ENCODE measurements at regions not wholly inside any gene's neighbourhood (a gene's known extent, or its start where the extent isn't known, plus 50 kb on each side); places are given as distances from the start of the nearest gene placed in this dataset.

GRCh38 chr5:164481270-164481669 is 975.9 kb downstream of the MAT2B start:
- no peak overlapping the region for H3K4me3 ChIP-seq (ENCODE audit: severe bottlenecking)
- H3K27ac ChIP-seq (ENCODE audit: poor library complexity, severe bottlenecking) = no peak overlapping the region
- no peaks in the 10 kb centered on the region for H3K9me3 ChIP-seq (ENCODE audit: severe bottlenecking)
- ATAC-seq (ENCODE audit: low read depth) (no peak), DNase-seq (ENCODE audit: low spot score) (no peak)
- H3K36me3 ChIP-seq (ENCODE audit: low read depth) = no peaks in the 10 kb centered on the region
- TF ChIP-seq CTCF (IDR thresholded peaks at IDR 0.05; ENCODE audit: poor library complexity, severe bottlenecking) = no peak
- no peaks in the 10 kb centered on the region for H3K4me1 ChIP-seq (ENCODE audit: insufficient read depth, poor library complexity, severe bottlenecking)
- no peaks in the 10 kb centered on the region for H3K27me3 ChIP-seq (ENCODE audit: insufficient read depth, poor library complexity, severe bottlenecking)

DNA sequence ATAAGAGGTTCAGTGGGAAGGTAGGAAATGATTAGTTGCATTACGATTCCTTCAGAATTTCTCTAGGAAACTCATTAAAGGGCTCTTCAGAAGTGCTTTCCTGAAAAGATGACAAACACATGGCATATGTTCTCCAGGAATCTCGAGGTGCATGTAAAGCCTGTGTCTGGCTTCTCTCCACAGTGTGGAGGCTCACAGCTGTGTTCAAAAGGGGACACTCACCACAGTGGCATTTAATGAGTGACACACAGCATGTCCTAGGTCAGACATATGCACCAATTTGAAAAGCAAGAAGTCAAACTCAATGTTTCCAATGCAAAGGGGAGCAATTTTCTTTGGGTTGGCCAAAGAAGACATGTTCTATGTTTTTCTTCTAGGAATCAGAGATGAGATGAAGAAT is 976.9 kb downstream of the MAT2B start:
- Histone ChIP-seq H3K27ac (ENCODE audit: poor library complexity, severe bottlenecking) (no peak overlapping the region), H3K27me3 (ENCODE audit: insufficient read depth, poor library complexity, severe bottlenecking) (no peaks in the 10 kb centered on the region), H3K4me3 (ENCODE audit: severe bottlenecking) (no peak overlapping the region), H3K36me3 (ENCODE audit: low read depth) (no peaks in the 10 kb centered on the region), H3K9me3 (ENCODE audit: severe bottlenecking) (no peaks in the 10 kb centered on the region), H3K4me1 (ENCODE audit: insufficient read depth, poor library complexity, severe bottlenecking) (no peaks in the 10 kb centered on the region)
- ATAC-seq (ENCODE audit: low read depth) = no peak
- TF ChIP-seq CTCF (IDR thresholded peaks at IDR 0.05; ENCODE audit: poor library complexity, severe bottlenecking) = no peak
- DNase-seq (ENCODE audit: low spot score) = no peak

DNA sequence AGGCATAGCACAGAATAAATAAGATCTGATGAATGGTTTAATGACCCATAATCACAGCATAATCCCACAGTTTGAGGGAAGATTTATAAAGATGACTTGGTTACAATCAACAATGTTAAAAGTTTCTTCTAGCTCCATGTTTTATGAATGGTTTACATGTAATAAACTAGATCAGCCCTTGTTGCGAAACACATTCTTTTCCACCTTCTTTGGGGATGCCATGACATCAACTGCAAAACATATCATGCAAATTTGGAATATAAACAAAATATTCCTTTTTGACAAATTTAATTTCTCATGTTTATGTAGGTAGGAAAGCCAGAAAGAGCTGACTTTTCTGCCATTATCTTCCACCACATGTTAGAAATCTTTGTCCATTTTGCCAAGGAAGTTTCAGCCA is 979.5 kb downstream of the MAT2B start:
- Histone ChIP-seq H3K27ac (ENCODE audit: poor library complexity, severe bottlenecking) (no peak overlapping the region), H3K9me3 (ENCODE audit: severe bottlenecking) (no peaks in the 10 kb centered on the region), H3K4me3 (ENCODE audit: severe bottlenecking) (no peak overlapping the region), H3K4me1 (ENCODE audit: insufficient read depth, poor library complexity, severe bottlenecking) (no peaks in the 10 kb centered on the region), H3K27me3 (ENCODE audit: insufficient read depth, poor library complexity, severe bottlenecking) (no peaks in the 10 kb centered on the region), H3K36me3 (ENCODE audit: low read depth) (no peaks in the 10 kb centered on the region)
- TF ChIP-seq CTCF (IDR thresholded peaks at IDR 0.05; ENCODE audit: poor library complexity, severe bottlenecking) = no peak
- ATAC-seq (ENCODE audit: low read depth) = no peak
- DNase-seq (ENCODE audit: low spot score) = no peak

GRCh38 chr5:164487939-164488338 is 982.5 kb downstream of the MAT2B start:
- H3K27me3 ChIP-seq (ENCODE audit: insufficient read depth, poor library complexity, severe bottlenecking) = no peaks in the 10 kb centered on the region
- no peaks in the 10 kb centered on the region for H3K36me3 ChIP-seq (ENCODE audit: low read depth)
- no peak overlapping the region for H3K27ac ChIP-seq (ENCODE audit: poor library complexity, severe bottlenecking)
- no peak overlapping the region for H3K4me3 ChIP-seq (ENCODE audit: severe bottlenecking)
- TF ChIP-seq CTCF (IDR thresholded peaks at IDR 0.05; ENCODE audit: poor library complexity, severe bottlenecking) = no peak
- DNase-seq (ENCODE audit: low spot score) (no peak), ATAC-seq (ENCODE audit: low read depth) (no peak; the same call in 2 of the 3 replicates)
- no peaks in the 10 kb centered on the region for H3K4me1 ChIP-seq (ENCODE audit: insufficient read depth, poor library complexity, severe bottlenecking)
- H3K9me3 ChIP-seq (ENCODE audit: severe bottlenecking) = no peaks in the 10 kb centered on the region

DNA sequence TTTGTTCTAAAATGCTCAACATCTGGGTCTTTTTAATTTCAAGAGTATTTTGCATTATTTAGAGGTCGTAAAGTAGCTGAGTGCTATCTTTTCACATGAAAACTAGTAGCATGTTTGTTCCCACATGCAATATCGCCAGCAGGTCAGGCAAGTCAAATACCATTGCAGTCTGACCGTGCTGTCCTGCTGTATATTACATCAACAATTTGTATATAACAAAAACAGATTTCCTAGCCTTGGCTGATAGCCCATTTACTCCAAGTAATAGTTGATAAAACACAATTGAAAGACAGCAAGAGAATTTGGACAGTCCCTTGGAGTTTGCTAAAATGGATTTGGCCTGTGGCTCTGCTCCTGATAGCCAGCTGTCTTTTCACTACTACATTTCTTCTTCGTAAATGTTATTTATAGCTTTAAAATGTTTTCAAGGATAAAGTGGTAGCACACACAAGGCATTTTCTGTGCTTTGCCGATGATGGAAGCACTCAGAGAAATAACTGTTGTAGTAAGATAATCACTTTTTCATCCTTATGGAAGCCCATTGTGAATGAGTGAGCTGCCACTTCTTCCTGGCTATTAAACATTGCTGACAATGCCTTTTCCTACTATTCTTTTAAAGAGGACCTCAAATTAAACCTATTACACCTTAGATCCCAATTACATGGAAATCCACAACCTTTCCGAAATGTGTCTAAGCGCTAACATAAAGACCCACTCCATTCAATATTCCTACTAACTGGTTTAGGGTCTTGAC is 992.1 kb downstream of the MAT2B start:
- Histone ChIP-seq H3K4me3 (ENCODE audit: severe bottlenecking) (no peak overlapping the region), H3K36me3 (ENCODE audit: low read depth) (no peaks in the 10 kb centered on the region), H3K27ac (ENCODE audit: poor library complexity, severe bottlenecking) (no peak overlapping the region), H3K27me3 (ENCODE audit: insufficient read depth, poor library complexity, severe bottlenecking) (peaks cover 6% of the 10 kb centered on the region), H3K9me3 (ENCODE audit: severe bottlenecking) (no peaks in the 10 kb centered on the region), H3K4me1 (ENCODE audit: insufficient read depth, poor library complexity, severe bottlenecking) (no peaks in the 10 kb centered on the region)
- TF ChIP-seq CTCF (IDR thresholded peaks at IDR 0.05; ENCODE audit: poor library complexity, severe bottlenecking) = no peak
- ATAC-seq (ENCODE audit: low read depth) (no peak), DNase-seq (ENCODE audit: low spot score) (no peak)
